ENCODE measurements at regions not wholly inside any gene's neighbourhood (a gene's known extent, or its start where the extent isn't known, plus 50 kb on each side); places are given as distances from the start of the nearest gene placed in this dataset.

GRCh38 chrX:108947205-108947604, 210.8 kb upstream of the IRS4 start:
- intact Hi-C loops (cut with micrococcal nuclease; ENCODE audit: unreplicated experiment) = no loop called here

GRCh38 chrX:108946531-108946930, 210.2 kb upstream of the IRS4 start:
- ChIA-PET CTCF (ENCODE audit: unreplicated experiment) (no interaction called here), POLR2A (no interaction called here)
- TF ChIP-seq CTCF (conservative IDR thresholded peaks at IDR 0.05; ENCODE audit: low read length) = no peak
- no peak for TF ChIP-seq EZH2phosphoT487 (IDR thresholded peaks at IDR 0.05; ENCODE audit: borderline replicate concordance, low read depth, low read length)
- no peaks in the 10 kb centered on the region for H3K36me3 ChIP-seq (ENCODE audit: insufficient read depth, low read length)
- H3K9me2 ChIP-seq (ENCODE audit: insufficient read depth, low read length) = no peaks in the 10 kb centered on the region
- H3K4me3 ChIP-seq (ENCODE audit: low read depth, low read length, poor library complexity, severe bottlenecking) = no peak overlapping the region
- BruUV-seq (replicated peaks) = no TSS peak
- H3K79me2 ChIP-seq (ENCODE audit: insufficient read depth, low read depth, low read length) = no peaks in the 10 kb centered on the region
- H3K27ac ChIP-seq (ENCODE audit: low read depth, low read length, poor library complexity, severe bottlenecking) = no peak overlapping the region
- no peaks in the 10 kb centered on the region for H3K4me1 ChIP-seq (ENCODE audit: insufficient read depth, low read length, poor library complexity, severe bottlenecking)
- no peak overlapping the region for H2AFZ ChIP-seq (ENCODE audit: low read length)
- no peaks in the 10 kb centered on the region for H3K9me3 ChIP-seq (ENCODE audit: low read length)
- no peak overlapping the region for H3K4me2 ChIP-seq (ENCODE audit: low read length)
- intact Hi-C loops (cut with micrococcal nuclease; ENCODE audit: unreplicated experiment) = no loop called here
- H4K20me1 ChIP-seq (ENCODE audit: insufficient read depth, low read length) = no peaks in the 10 kb centered on the region
- DNase-seq (ENCODE audit: low spot score) = no peak

More at GRCh38 chrX:108947205-108947604, 210.8 kb upstream of the IRS4 start:
- H3K36me3 ChIP-seq (ENCODE audit: insufficient read depth, low read length) = no peaks in the 10 kb centered on the region
- TF ChIP-seq CTCF (conservative IDR thresholded peaks at IDR 0.05; ENCODE audit: low read length) (no peak), EZH2phosphoT487 (IDR thresholded peaks at IDR 0.05; ENCODE audit: borderline replicate concordance, low read depth, low read length) (no peak)
- no peaks in the 10 kb centered on the region for H4K20me1 ChIP-seq (ENCODE audit: insufficient read depth, low read length)
- H3K79me2 ChIP-seq (ENCODE audit: insufficient read depth, low read depth, low read length) = no peaks in the 10 kb centered on the region
- no peaks in the 10 kb centered on the region for H3K9me2 ChIP-seq (ENCODE audit: insufficient read depth, low read length)
- H3K27ac ChIP-seq (ENCODE audit: low read depth, low read length, poor library complexity, severe bottlenecking) = no peak overlapping the region
- ChIA-PET CTCF (ENCODE audit: unreplicated experiment) (no interaction called here), POLR2A (no interaction called here)
- H3K4me1 ChIP-seq (ENCODE audit: insufficient read depth, low read length, poor library complexity, severe bottlenecking) = no peaks in the 10 kb centered on the region
- H2AFZ ChIP-seq (ENCODE audit: low read length) = no peak overlapping the region
- H3K9me3 ChIP-seq (ENCODE audit: low read length) = no peaks in the 10 kb centered on the region
- no TSS peak for BruUV-seq (replicated peaks)
- no peak for DNase-seq (ENCODE audit: low spot score)
- no peak overlapping the region for H3K4me3 ChIP-seq (ENCODE audit: low read depth, low read length, poor library complexity, severe bottlenecking)
- no peak overlapping the region for H3K4me2 ChIP-seq (ENCODE audit: low read length)

GRCh38 chrX:108945883-108946523, 209.6 kb upstream of the IRS4 start:
- POLR2A ChIA-PET = no interaction called here
- no peaks in the 10 kb centered on the region for H3K79me2 ChIP-seq (ENCODE audit: insufficient read depth, low read depth, low read length)
- no peak for TF ChIP-seq EZH2phosphoT487 (IDR thresholded peaks at IDR 0.05; ENCODE audit: borderline replicate concordance, low read depth, low read length)
- TF ChIP-seq CTCF (conservative IDR thresholded peaks at IDR 0.05; ENCODE audit: low read length) = no peak
- H3K9me2 ChIP-seq (ENCODE audit: insufficient read depth, low read length) = no peaks in the 10 kb centered on the region
- no peaks in the 10 kb centered on the region for H3K9me3 ChIP-seq (ENCODE audit: low read length)
- H3K4me3 ChIP-seq (ENCODE audit: low read depth, low read length, poor library complexity, severe bottlenecking) = no peak overlapping the region
- BruUV-seq (replicated peaks) = no TSS peak
- intact Hi-C loops (cut with micrococcal nuclease; ENCODE audit: unreplicated experiment) = no loop called here
- no peak for DNase-seq (ENCODE audit: low spot score)
- H2AFZ ChIP-seq (ENCODE audit: low read length) = no peak overlapping the region
- no peak overlapping the region for H3K27ac ChIP-seq (ENCODE audit: low read depth, low read length, poor library complexity, severe bottlenecking)
- no peaks in the 10 kb centered on the region for H4K20me1 ChIP-seq (ENCODE audit: insufficient read depth, low read length)
- H3K4me1 ChIP-seq (ENCODE audit: insufficient read depth, low read length, poor library complexity, severe bottlenecking) = no peaks in the 10 kb centered on the region
- CTCF ChIA-PET (ENCODE audit: unreplicated experiment) = no interaction called here
- H3K36me3 ChIP-seq (ENCODE audit: insufficient read depth, low read length) = no peaks in the 10 kb centered on the region
- no peak overlapping the region for H3K4me2 ChIP-seq (ENCODE audit: low read length)
